ENCODE measurements at regions not wholly inside any gene's neighbourhood (a gene's known extent, or its start where the extent isn't known, plus 50 kb on each side); places are given as distances from the start of the nearest gene placed in this dataset.

DNA sequence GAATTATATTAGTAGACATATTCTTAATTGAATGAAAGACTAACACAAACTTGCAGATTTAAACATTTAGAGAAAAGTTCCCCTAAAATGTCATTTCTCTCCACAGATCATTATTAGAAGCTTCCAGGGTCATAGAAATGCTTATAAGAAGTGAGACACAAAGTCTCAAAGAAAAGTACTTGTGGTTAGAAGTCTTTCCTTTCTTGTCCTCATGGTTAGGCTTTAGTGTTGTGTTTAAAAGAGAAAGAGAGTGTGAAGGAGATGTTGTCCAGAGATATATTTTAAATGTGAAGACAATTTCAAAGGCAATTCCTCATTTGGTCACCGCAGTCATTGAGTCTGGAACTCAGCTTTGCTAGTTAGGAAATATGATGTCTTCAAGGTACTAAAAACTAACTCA, 230.4 kb upstream of the ARPP21 start:
- TF ChIP-seq, protein P1, sequence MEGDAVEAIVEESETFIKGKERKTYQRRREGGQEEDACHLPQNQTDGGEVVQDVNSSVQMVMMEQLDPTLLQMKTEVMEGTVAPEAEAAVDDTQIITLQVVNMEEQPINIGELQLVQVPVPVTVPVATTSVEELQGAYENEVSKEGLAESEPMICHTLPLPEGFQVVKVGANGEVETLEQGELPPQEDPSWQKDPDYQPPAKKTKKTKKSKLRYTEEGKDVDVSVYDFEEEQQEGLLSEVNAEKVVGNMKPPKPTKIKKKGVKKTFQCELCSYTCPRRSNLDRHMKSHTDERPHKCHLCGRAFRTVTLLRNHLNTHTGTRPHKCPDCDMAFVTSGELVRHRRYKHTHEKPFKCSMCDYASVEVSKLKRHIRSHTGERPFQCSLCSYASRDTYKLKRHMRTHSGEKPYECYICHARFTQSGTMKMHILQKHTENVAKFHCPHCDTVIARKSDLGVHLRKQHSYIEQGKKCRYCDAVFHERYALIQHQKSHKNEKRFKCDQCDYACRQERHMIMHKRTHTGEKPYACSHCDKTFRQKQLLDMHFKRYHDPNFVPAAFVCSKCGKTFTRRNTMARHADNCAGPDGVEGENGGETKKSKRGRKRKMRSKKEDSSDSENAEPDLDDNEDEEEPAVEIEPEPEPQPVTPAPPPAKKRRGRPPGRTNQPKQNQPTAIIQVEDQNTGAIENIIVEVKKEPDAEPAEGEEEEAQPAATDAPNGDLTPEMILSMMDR (conservative IDR thresholded peaks at IDR 0.05): no peak
- TF ChIP-seq EZH2 (IDR thresholded peaks at IDR 0.05; ENCODE audit: low read depth): no peak
